ENCODE measurements at regions not wholly inside any gene's neighbourhood (a gene's known extent, or its start where the extent isn't known, plus 50 kb on each side); places are given as distances from the start of the nearest gene placed in this dataset.

GRCh38 chr7:25305831-25306230, 77.5 kb upstream of the NPVF start:
- Histone ChIP-seq H3K27ac (no peak overlapping the region), H3K27me3 (no peaks in the 10 kb centered on the region), H3K4me3 (no peak overlapping the region), H3K9me3 (no peaks in the 10 kb centered on the region), H3K4me1 (peaks cover 0 to 10% (median 0%) of the 10 kb centered on the region in 4 donors), H3K36me3 (no peaks in the 10 kb centered on the region)
- 96 to 100% methylated on average over 1 of the region's 1 CpG for WGBS, 2 donors
- TF ChIP-seq POLR2A (IDR thresholded peaks at IDR 0.05) (no peak), EP300 (IDR thresholded peaks at IDR 0.05) (no peak), CTCF (IDR thresholded peaks at IDR 0.05) (no peak)
- no peak for DNase-seq (ENCODE audit: low spot score in 2 of 2)

GRCh38 chr7:25307624-25308023, 79.3 kb upstream of the NPVF start:
- 95 to 96% methylated on average over 1 of the region's 1 CpG for WGBS, 2 donors
- no peaks in the 10 kb centered on the region for H3K36me3 ChIP-seq
- no peak for DNase-seq (ENCODE audit: low spot score in 2 of 2)
- no peaks in the 10 kb centered on the region for H3K27me3 ChIP-seq
- no peak overlapping the region for H3K4me3 ChIP-seq
- no peak for TF ChIP-seq EP300 (IDR thresholded peaks at IDR 0.05)
- peaks cover 0 to 10% (median 0%) of the 10 kb centered on the region in 4 donors for H3K4me1 ChIP-seq
- H3K9me3 ChIP-seq: no peaks in the 10 kb centered on the region
- H3K27ac ChIP-seq: no peak overlapping the region

- no peak for TF ChIP-seq POLR2A (IDR thresholded peaks at IDR 0.05)
- no peak for TF ChIP-seq CTCF (IDR thresholded peaks at IDR 0.05)
- TF ChIP-seq EP300 (IDR thresholded peaks at IDR 0.05): no peak
- WGBS, 2 donors: 72 to 73% methylated on average over 4 of the region's 4 CpGs
- no peaks in the 10 kb centered on the region for H3K36me3 ChIP-seq
- no peak overlapping the region for H3K4me3 ChIP-seq
- DNase-seq (ENCODE audit: low spot score in 2 of 2): no peak
- no peaks in the 10 kb centered on the region for H3K27me3 ChIP-seq
- no peak overlapping the region for H3K27ac ChIP-seq
- no peaks in the 10 kb centered on the region for H3K9me3 ChIP-seq
- peaks cover 0 to 5% (median 0%) of the 10 kb centered on the region in 4 donors for H3K4me1 ChIP-seq
These were observed 80.0 kb upstream of the NPVF start for GRCh38 chr7:25308246-25308645.

GRCh38 chr7:25308906-25309705, 80.8 kb upstream of the NPVF start:
- no peak overlapping the region for H3K27ac ChIP-seq
- no peak for DNase-seq (ENCODE audit: low spot score in 2 of 2)
- TF ChIP-seq POLR2A (IDR thresholded peaks at IDR 0.05): no peak
- no peak for TF ChIP-seq EP300 (IDR thresholded peaks at IDR 0.05)
- no peak for TF ChIP-seq CTCF (IDR thresholded peaks at IDR 0.05)
- no peaks in the 10 kb centered on the region for H3K9me3 ChIP-seq
- H3K4me3 ChIP-seq: no peak overlapping the region
- no peaks in the 10 kb centered on the region for H3K36me3 ChIP-seq
- 35 to 45% methylated on average over 6 of the region's 6 CpGs for WGBS, 2 donors
- no peaks in the 10 kb centered on the region for H3K4me1 ChIP-seq
- H3K27me3 ChIP-seq: no peaks in the 10 kb centered on the region

- Histone ChIP-seq H3K27me3 (no peaks in the 10 kb centered on the region), H3K27ac (no peak overlapping the region), H3K9me3 (no peaks in the 10 kb centered on the region), H3K36me3 (no peaks in the 10 kb centered on the region), H3K4me1 (no peaks in the 10 kb centered on the region), H3K4me3 (no peak overlapping the region)
- DNase-seq (ENCODE audit: low spot score in 2 of 2): no peak
- TF ChIP-seq POLR2A (IDR thresholded peaks at IDR 0.05) (no peak), EP300 (IDR thresholded peaks at IDR 0.05) (no peak), CTCF (IDR thresholded peaks at IDR 0.05) (no peak)
These were observed 82.6 kb upstream of the NPVF start for GRCh38 chr7:25310896-25311295.
